Lower leg skin (tissue), 3 donors: ENCODE measurements at regions not wholly inside any gene's neighbourhood (a gene's known extent, or its start where the extent isn't known, plus 50 kb on each side); places are given as distances from the start of the nearest gene placed in this dataset.

ENCODE experiments used
- POLR2A ChIP-seq, 2 donors: fragments of 450-650 bp; IDR thresholded peaks; one replicate each; pipeline ENCODE4 v1.6.1; 2016 to 2017; ENCODE audit warnings: antibody characterized with exemption in 2 of 2, mild to moderate bottlenecking in 1 of 2, moderate library complexity in 1 of 2
- TF ChIP-seq, protein P1 (sequence below), 3 donors: fragments of 450-650 bp; IDR thresholded peaks; one replicate each; pipeline ENCODE4 v1.5.1; 2016; ENCODE audit warnings: antibody characterized with exemption in 3 of 3, mild to moderate bottlenecking in 3 of 3, moderate library complexity in 2 of 3

DNA sequence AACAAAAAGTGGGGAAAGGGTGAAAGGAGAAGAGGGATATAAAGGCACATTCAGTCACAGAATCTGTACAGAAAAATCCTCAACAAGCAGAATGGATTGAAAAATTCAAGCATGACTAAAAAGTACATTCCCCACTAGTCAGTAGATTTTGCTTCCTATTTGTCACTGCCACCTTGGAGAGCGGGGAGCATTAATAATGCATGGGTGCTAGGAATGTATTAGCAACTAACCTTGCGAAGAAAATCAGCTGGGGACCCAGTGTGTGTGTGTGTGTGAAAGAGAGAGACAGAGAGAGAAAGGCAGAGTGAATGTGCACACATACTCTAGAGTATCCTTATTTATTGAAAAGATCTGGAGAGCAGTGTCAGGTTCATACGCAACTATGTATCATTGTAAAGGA is 968.7 kb upstream of the ZEB2 start:
- TF ChIP-seq, protein P1, sequence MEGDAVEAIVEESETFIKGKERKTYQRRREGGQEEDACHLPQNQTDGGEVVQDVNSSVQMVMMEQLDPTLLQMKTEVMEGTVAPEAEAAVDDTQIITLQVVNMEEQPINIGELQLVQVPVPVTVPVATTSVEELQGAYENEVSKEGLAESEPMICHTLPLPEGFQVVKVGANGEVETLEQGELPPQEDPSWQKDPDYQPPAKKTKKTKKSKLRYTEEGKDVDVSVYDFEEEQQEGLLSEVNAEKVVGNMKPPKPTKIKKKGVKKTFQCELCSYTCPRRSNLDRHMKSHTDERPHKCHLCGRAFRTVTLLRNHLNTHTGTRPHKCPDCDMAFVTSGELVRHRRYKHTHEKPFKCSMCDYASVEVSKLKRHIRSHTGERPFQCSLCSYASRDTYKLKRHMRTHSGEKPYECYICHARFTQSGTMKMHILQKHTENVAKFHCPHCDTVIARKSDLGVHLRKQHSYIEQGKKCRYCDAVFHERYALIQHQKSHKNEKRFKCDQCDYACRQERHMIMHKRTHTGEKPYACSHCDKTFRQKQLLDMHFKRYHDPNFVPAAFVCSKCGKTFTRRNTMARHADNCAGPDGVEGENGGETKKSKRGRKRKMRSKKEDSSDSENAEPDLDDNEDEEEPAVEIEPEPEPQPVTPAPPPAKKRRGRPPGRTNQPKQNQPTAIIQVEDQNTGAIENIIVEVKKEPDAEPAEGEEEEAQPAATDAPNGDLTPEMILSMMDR (IDR thresholded peaks at IDR 0.05), result no peak
- no peak for TF ChIP-seq POLR2A (IDR thresholded peaks at IDR 0.05)
